Keratinocyte (primary cell): ENCODE measurements at regions not wholly inside any gene's neighbourhood (a gene's known extent, or its start where the extent isn't known, plus 50 kb on each side); places are given as distances from the start of the nearest gene placed in this dataset.

ENCODE experiments used
- EZH2 ChIP-seq: IDR thresholded peaks from one replicate; pipeline ENCODE4 v1.6.1; 2012; ENCODE audit warnings: inconsistent platforms, mild to moderate bottlenecking, low read length, moderate library complexity
- TF ChIP-seq, protein P1 (sequence below), 3 experiments: IDR thresholded peaks in 1 of 3; conservative IDR thresholded peaks in 1 of 3; optimal IDR thresholded peaks in 1 of 3; 2 replicates in 2 of 3; 3 replicates in 1 of 3; pipeline versions ENCODE3 to v1.5.1; 2011; ENCODE audit warnings: low read length in 3 of 3, mild to moderate bottlenecking in 3 of 3, moderate library complexity in 2 of 3, control low read depth in 1 of 3, inconsistent platforms in 1 of 3; ENCODE audit not compliant: insufficient read depth in 2 of 3; ENCODE audit errors: extremely low read depth in 1 of 3

DNA sequence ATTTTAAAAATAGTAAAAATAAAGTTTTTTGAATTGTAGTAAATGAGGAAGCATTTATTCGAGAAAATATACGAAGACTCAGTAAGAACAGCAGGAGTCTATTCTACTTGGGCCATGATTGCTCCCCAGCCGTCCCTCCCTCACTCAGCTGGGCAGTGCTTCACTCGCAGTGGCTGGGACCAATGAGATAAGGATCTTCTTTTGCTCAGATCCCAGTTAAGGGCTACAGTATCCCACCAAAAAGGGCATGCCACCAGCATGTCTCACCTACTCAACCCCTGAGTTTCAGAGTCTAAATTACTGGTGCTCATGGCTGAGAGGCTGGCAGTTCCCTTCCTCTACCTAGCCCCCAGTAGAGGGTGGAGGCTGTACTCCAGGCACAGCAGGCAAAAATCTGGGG, 455.7 kb upstream of the PFKP start:
- TF ChIP-seq, protein P1, sequence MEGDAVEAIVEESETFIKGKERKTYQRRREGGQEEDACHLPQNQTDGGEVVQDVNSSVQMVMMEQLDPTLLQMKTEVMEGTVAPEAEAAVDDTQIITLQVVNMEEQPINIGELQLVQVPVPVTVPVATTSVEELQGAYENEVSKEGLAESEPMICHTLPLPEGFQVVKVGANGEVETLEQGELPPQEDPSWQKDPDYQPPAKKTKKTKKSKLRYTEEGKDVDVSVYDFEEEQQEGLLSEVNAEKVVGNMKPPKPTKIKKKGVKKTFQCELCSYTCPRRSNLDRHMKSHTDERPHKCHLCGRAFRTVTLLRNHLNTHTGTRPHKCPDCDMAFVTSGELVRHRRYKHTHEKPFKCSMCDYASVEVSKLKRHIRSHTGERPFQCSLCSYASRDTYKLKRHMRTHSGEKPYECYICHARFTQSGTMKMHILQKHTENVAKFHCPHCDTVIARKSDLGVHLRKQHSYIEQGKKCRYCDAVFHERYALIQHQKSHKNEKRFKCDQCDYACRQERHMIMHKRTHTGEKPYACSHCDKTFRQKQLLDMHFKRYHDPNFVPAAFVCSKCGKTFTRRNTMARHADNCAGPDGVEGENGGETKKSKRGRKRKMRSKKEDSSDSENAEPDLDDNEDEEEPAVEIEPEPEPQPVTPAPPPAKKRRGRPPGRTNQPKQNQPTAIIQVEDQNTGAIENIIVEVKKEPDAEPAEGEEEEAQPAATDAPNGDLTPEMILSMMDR (optimal IDR thresholded peaks at IDR 0.05 in 1 of 3, IDR thresholded peaks at IDR 0.05 in 1 of 3, conservative IDR thresholded peaks at IDR 0.05 in 1 of 3; ENCODE audit: extremely low read depth in 1 of 3, insufficient read depth in 2 of 3, low read length in 3 of 3): no peak
- no peak for TF ChIP-seq EZH2
